CD14-positive monocyte (primary cell): ENCODE measurements at regions not wholly inside any gene's neighbourhood (a gene's known extent, or its start where the extent isn't known, plus 50 kb on each side); places are given as distances from the start of the nearest gene placed in this dataset.

Source experiments
- DNase-seq, 3 donors: peaks; one replicate each; pipeline ENCODE4 v3.0.0-alpha.2; 2011 to 2022
- H2AFZ ChIP-seq: 2 replicates; pipeline ENCODE4 v1.6.0; 2012; ENCODE audit warnings: mild to moderate bottlenecking, low read depth, low read length, inconsistent platforms; ENCODE audit not compliant: insufficient read depth, poor library complexity, severe bottlenecking
- H3K27ac ChIP-seq, 2 donors: 1 replicate in 1 of 2; 2 replicates in 1 of 2; pipeline ENCODE4 v1.5.1; 2012 to 2013; ENCODE audit warnings: low read length in 2 of 2, control low read depth in 1 of 2, inconsistent platforms in 1 of 2, low read depth in 1 of 2, mild to moderate bottlenecking in 1 of 2
- H3K27me3 ChIP-seq, 2 donors: one replicate each; pipeline versions ENCODE4 v1.6.0 to v1.6.1; 2011 to 2013; ENCODE audit warnings: low read length in 2 of 2; ENCODE audit not compliant: control insufficient read depth in 2 of 2, insufficient read depth in 2 of 2
- H3K36me3 ChIP-seq, 2 donors: replicated peaks in 1 of 2; 1 replicate in 1 of 2; 2 replicates in 1 of 2; pipeline versions ENCODE4 v1.5.1 to v1.6.1; 2012 to 2013; ENCODE audit warnings: low read length in 2 of 2, control low read depth in 1 of 2, inconsistent platforms in 1 of 2, mild to moderate bottlenecking in 1 of 2; ENCODE audit not compliant: insufficient read depth in 2 of 2, control insufficient read depth in 1 of 2
- H3K4me1 ChIP-seq, 2 donors: 1 replicate in 1 of 2; 2 replicates in 1 of 2; pipeline versions ENCODE4 v1.5.1 to v1.6.1; 2012 to 2013; ENCODE audit warnings: low read length in 2 of 2, control low read depth in 1 of 2, inconsistent platforms in 1 of 2, mild to moderate bottlenecking in 1 of 2, moderate library complexity in 1 of 2; ENCODE audit not compliant: insufficient read depth in 2 of 2, control insufficient read depth in 1 of 2
- H3K4me2 ChIP-seq: replicated peaks from 2 replicates; pipeline ENCODE3; 2012; ENCODE audit warnings: low read length, moderate library complexity, mild to moderate bottlenecking; ENCODE audit not compliant: poor library complexity, severe bottlenecking; ENCODE audit errors: extremely low read depth
- H3K4me3 ChIP-seq, 3 experiments: fragments of 200-600 bp in 1 of 3; sonication (generic) in 1 of 3; replicated peaks in 1 of 3; 1 replicate in 2 of 3; 2 replicates in 1 of 3; pipeline ENCODE4 v1.5.1; 2011 to 2013; ENCODE audit warnings: low read length in 3 of 3, mild to moderate bottlenecking in 3 of 3, control low read depth in 2 of 3, low read depth in 2 of 3, inconsistent platforms in 1 of 3, moderate library complexity in 1 of 3
- H3K79me2 ChIP-seq: 2 replicates; pipeline ENCODE4 v1.6.0; 2012; ENCODE audit warnings: mild to moderate bottlenecking, control low read depth, inconsistent platforms, low read length, moderate library complexity; ENCODE audit not compliant: insufficient read depth
- H3K9ac ChIP-seq: 2 replicates; pipeline ENCODE4 v1.6.0; 2017; ENCODE audit warnings: low read length, mild to moderate bottlenecking; ENCODE audit not compliant: insufficient read depth, poor library complexity, severe bottlenecking
- H3K9me3 ChIP-seq, 2 donors: replicated peaks in 1 of 2; 1 replicate in 1 of 2; 2 replicates in 1 of 2; pipeline versions ENCODE4 v1.5.1 to v1.6.1; 2012 to 2013; ENCODE audit warnings: low read length in 2 of 2, control low read depth in 1 of 2; ENCODE audit not compliant: control insufficient read depth in 1 of 2, insufficient read depth in 1 of 2
- H4K20me1 ChIP-seq: 2 replicates; pipeline ENCODE4 v1.6.0; 2012; ENCODE audit warnings: mild to moderate bottlenecking, low read length, control low read depth, moderate library complexity; ENCODE audit not compliant: insufficient read depth
- H3K27ac Mint-ChIP-seq, 7 donors: one replicate each; pipeline ENCODE4 v1.8.0; 2020; ENCODE audit warnings: mild to moderate bottlenecking in 7 of 7, mixed read lengths in 7 of 7, moderate library complexity in 6 of 7, inconsistent platforms in 2 of 7
- H3K27me3 Mint-ChIP-seq, 3 donors: one replicate each; pipeline ENCODE4 v1.8.0; 2021 to 2022; ENCODE audit warnings: low read depth in 3 of 3, mild to moderate bottlenecking in 3 of 3, mixed read lengths in 3 of 3, moderate library complexity in 3 of 3, inconsistent platforms in 1 of 3
- H3K36me3 Mint-ChIP-seq, 2 donors: one replicate each; pipeline ENCODE4 v1.8.0; 2020; ENCODE audit warnings: mixed read lengths in 2 of 2, inconsistent platforms in 1 of 2, mild to moderate bottlenecking in 1 of 2
- H3K4me1 Mint-ChIP-seq: one replicate; pipeline ENCODE4 v1.8.0; 2020; ENCODE audit warnings: mild to moderate bottlenecking, mixed read lengths
- H3K4me3 Mint-ChIP-seq, 2 donors: one replicate each; pipeline ENCODE4 v1.8.0; 2020; ENCODE audit warnings: mild to moderate bottlenecking in 2 of 2, mixed read lengths in 2 of 2, moderate library complexity in 1 of 2
- H3K9me3 Mint-ChIP-seq, 7 donors: one replicate each; pipeline ENCODE4 v1.8.0; 2020 to 2022; ENCODE audit warnings: mixed read lengths in 7 of 7, mild to moderate bottlenecking in 6 of 7, moderate library complexity in 6 of 7, inconsistent platforms in 2 of 7
- CTCF ChIP-seq: fragments of 200-600 bp; IDR thresholded peaks from one replicate; pipeline ENCODE4 v1.8.0; 2022; ENCODE audit warnings: antibody characterized with exemption, mild to moderate bottlenecking
- WGBS: methylation state at CpG from one replicate; pipeline ENCODE4 v1.1.5; 2013; ENCODE audit warnings: missing lambda C conversion rate; ENCODE audit not compliant: insufficient coverage; 5-methylcytosine and 5-hydroxymethylcytosine counted together
- intact Hi-C, 2 donors: fragments of 100-400 bp; cut with micrococcal nuclease; formaldehyde crosslinking; loops; one replicate each; pipeline versions ENCODE4 v1.15.0 to v1.15.1; 2023

GRCh38 chr9:16277471-16277960 is 593.0 kb downstream of the BNC2 start:
- Histone ChIP-seq H4K20me1 (no peaks in the 10 kb centered on the region), H3K9me3 (no peaks in the 10 kb centered on the region), H3K27ac (no peak overlapping the region), H3K79me2 (no peaks in the 10 kb centered on the region), H3K36me3 (no peaks in the 10 kb centered on the region), H3K27me3 (no peaks in the 10 kb centered on the region), H3K4me3 (no peak overlapping the region), H3K9ac (no peak overlapping the region), H2AFZ (no peak overlapping the region), H3K4me1 (no peaks in the 10 kb centered on the region), H3K4me2 (no peak overlapping the region)
- H3K9me3 Mint-ChIP-seq: peaks cover 0 to 7% (median 1%) of the 10 kb centered on the region in 7 donors
- no peak for DNase-seq
- 83% methylated on average over 7 of the region's 8 CpGs for WGBS
- no peak overlapping the region for H3K27ac Mint-ChIP-seq
- H3K4me3 Mint-ChIP-seq: no peak overlapping the region
- peaks cover 0 to 4% (median 2%) of the 10 kb centered on the region in 3 donors for H3K27me3 Mint-ChIP-seq
- H3K4me1 Mint-ChIP-seq: peaks cover 4% of the 10 kb centered on the region
- intact Hi-C loops: no loop called here
- TF ChIP-seq CTCF: no peak
- no peaks in the 10 kb centered on the region for H3K36me3 Mint-ChIP-seq

GRCh38 chr9:16278326-16278999 is 592.0 kb downstream of the BNC2 start:
- no peak for DNase-seq
- Mint-ChIP-seq H3K27me3 (peaks cover 0 to 4% (median 1%) of the 10 kb centered on the region in 3 donors), H3K4me1 (peaks cover 4% of the 10 kb centered on the region), H3K4me3 (no peak overlapping the region), H3K36me3 (no peaks in the 10 kb centered on the region), H3K27ac (no peak overlapping the region), H3K9me3 (peaks cover 0 to 11% (median 6%) of the 10 kb centered on the region in 7 donors)
- no peak overlapping the region for H3K4me2 ChIP-seq
- no peaks in the 10 kb centered on the region for H3K27me3 ChIP-seq
- no peaks in the 10 kb centered on the region for H3K79me2 ChIP-seq
- no peaks in the 10 kb centered on the region for H4K20me1 ChIP-seq
- H2AFZ ChIP-seq: no peak overlapping the region
- H3K4me1 ChIP-seq: no peaks in the 10 kb centered on the region
- WGBS: 96% methylated on average over 10 of the region's 13 CpGs
- H3K9ac ChIP-seq: no peak overlapping the region
- no peak overlapping the region for H3K4me3 ChIP-seq
- H3K9me3 ChIP-seq: peaks cover 3 to 6% of the 10 kb centered on the region in 2 donors
- no peak for TF ChIP-seq CTCF
- intact Hi-C loops: no loop called here
- no peak overlapping the region for H3K27ac ChIP-seq
- no peaks in the 10 kb centered on the region for H3K36me3 ChIP-seq
